ENCODE measurements at regions not wholly inside any gene's neighbourhood (a gene's known extent, or its start where the extent isn't known, plus 50 kb on each side); places are given as distances from the start of the nearest gene placed in this dataset.

GRCh38 chr2:172370821-172371455 lies 56.4 kb upstream of the ITGA6 start:
- DNase-seq = no peak

GRCh38 chr2:172372436-172372835 lies 55.0 kb upstream of the ITGA6 start:
- DNase-seq = no peak

- no peak for DNase-seq
Measured at GRCh38 chr2:172373076-172373475, 54.3 kb upstream of the ITGA6 start.

GRCh38 chr2:172373766-172374165 lies 53.6 kb upstream of the ITGA6 start:
- DNase-seq = no peak

- no peak for DNase-seq
Measured at GRCh38 chr2:172374318-172375240, 52.8 kb upstream of the ITGA6 start.

- no peak for DNase-seq
Measured at GRCh38 chr2:172375251-172375650, 52.1 kb upstream of the ITGA6 start.

- no peak for DNase-seq
Measured at GRCh38 chr2:172376016-172376415, 51.4 kb upstream of the ITGA6 start.

- DNase-seq = no peak
Measured at GRCh38 chr2:172376505-172377125, 50.8 kb upstream of the ITGA6 start.

GRCh38 chr2:172377408-172377807 lies 50.0 kb upstream of the ITGA6 start:
- DNase-seq = no peak
